BJ (cell line): ENCODE measurements at regions not wholly inside any gene's neighbourhood (a gene's known extent, or its start where the extent isn't known, plus 50 kb on each side); places are given as distances from the start of the nearest gene placed in this dataset.

Experiments used
- CTCF ChIA-PET: fragments of 350-600 bp; formaldehyde crosslinking; extraction: SDS; loops from one replicate; lab custom pipeline; 2021; ENCODE audit warnings: antibody characterized with exemption, inconsistent platforms; lab: Yijun Ruan, JAX
- POLR2A ChIA-PET: fragments of 300-600 bp; sonication (Branson Sonifier 250); formaldehyde crosslinking; extraction: SDS; loops from one replicate; lab custom pipeline; 2021; ENCODE audit warnings: antibody characterized with exemption; lab: Charles Lee
- DNase-seq: peaks from one replicate; pipeline ENCODE4 v3.0.0-alpha.2; 2011; ENCODE audit warnings: low read depth
- H3K27me3 ChIP-seq: 2 replicates; pipeline ENCODE4 v1.6.0; 2011; ENCODE audit warnings: low read length; ENCODE audit not compliant: control insufficient read depth, insufficient read depth
- H3K36me3 ChIP-seq: 2 replicates; pipeline ENCODE4 v1.5.1; 2011; ENCODE audit warnings: low read length; ENCODE audit not compliant: control insufficient read depth, insufficient read depth
- H3K4me3 ChIP-seq: 2 replicates; pipeline ENCODE4 v1.5.1; 2011; ENCODE audit warnings: low read depth, mild to moderate bottlenecking, control low read depth, low read length
- TF ChIP-seq, protein P1 (sequence below): IDR thresholded peaks from 2 replicates; pipeline ENCODE4 v1.5.1; 2011; ENCODE audit warnings: low read depth, mild to moderate bottlenecking, control low read depth, inconsistent platforms, low read length, moderate library complexity; ENCODE audit not compliant: insufficient read depth

DNA sequence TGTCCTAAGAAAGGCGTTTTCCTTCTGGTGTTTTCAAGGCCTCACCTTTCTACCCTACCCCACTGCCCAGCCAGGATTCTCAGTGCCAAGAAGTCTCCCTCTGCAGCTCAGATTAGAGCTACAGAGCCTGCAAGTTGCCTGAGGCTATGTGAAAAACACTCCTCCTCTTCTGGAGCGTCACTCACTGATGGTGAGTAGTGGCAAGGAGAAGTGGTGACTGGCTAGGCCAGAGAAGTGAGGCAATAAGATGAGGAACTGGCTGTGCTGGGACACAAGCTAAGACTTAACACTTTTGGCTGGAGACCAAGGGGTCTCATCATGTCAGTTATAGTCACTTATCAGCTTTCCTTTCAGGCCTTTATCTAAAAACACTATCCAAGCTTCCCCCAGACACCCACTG lies 86.7 kb upstream of the PRKAR2B start:
- Histone ChIP-seq H3K4me3 (no peak overlapping the region), H3K27me3 (peaks cover 6% of the 10 kb centered on the region), H3K36me3 (no peaks in the 10 kb centered on the region)
- TF ChIP-seq, protein P1, sequence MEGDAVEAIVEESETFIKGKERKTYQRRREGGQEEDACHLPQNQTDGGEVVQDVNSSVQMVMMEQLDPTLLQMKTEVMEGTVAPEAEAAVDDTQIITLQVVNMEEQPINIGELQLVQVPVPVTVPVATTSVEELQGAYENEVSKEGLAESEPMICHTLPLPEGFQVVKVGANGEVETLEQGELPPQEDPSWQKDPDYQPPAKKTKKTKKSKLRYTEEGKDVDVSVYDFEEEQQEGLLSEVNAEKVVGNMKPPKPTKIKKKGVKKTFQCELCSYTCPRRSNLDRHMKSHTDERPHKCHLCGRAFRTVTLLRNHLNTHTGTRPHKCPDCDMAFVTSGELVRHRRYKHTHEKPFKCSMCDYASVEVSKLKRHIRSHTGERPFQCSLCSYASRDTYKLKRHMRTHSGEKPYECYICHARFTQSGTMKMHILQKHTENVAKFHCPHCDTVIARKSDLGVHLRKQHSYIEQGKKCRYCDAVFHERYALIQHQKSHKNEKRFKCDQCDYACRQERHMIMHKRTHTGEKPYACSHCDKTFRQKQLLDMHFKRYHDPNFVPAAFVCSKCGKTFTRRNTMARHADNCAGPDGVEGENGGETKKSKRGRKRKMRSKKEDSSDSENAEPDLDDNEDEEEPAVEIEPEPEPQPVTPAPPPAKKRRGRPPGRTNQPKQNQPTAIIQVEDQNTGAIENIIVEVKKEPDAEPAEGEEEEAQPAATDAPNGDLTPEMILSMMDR: no peak
- ChIA-PET POLR2A (no interaction called here), CTCF (interaction anchor here (0.8 to 1.4 kb wide), 3 partner anchors 8 to 15 kb away, joined by 3 to 5 read pairs (median 3); no protein-coding TSS in a partner anchor)
- no peak for DNase-seq

DNA sequence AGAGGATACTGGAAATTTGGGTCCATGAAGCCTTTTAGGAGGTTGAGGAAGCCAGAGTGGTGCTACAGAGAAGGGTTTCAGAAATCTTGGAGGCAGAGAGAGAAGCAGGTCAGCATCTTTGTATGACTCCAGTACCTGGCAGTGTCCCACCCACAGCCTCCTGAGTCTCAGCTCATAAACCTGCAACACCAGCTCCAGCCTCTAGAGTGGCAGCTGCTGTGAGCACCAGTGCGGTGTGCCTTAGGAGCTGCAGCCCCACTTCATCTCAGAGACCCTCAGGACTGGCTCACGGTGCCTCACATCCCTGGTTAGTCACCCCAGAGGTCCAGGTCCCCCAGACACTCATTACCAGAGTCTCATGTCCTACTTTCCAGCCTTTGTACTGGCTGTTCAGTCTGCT lies 84.8 kb upstream of the PRKAR2B start:
- no peak overlapping the region for H3K4me3 ChIP-seq
- peaks cover 6% of the 10 kb centered on the region for H3K27me3 ChIP-seq
- POLR2A ChIA-PET: no interaction called here
- H3K36me3 ChIP-seq: no peaks in the 10 kb centered on the region
- no peak for DNase-seq
- CTCF ChIA-PET: interaction anchor here (0.9 to 1.2 kb wide), 3 partner anchors 14 to 187 kb away, joined by 3 to 5 read pairs (median 4); no protein-coding TSS in a partner anchor
- TF ChIP-seq, protein P1: no peak

GRCh38 chr7:106962751-106963150 lies 81.8 kb upstream of the PRKAR2B start:
- no peaks in the 10 kb centered on the region for H3K36me3 ChIP-seq
- H3K27me3 ChIP-seq: peaks cover 8% of the 10 kb centered on the region
- ChIA-PET POLR2A (no interaction called here), CTCF (interaction anchor here (0.9 to 1.9 kb wide), 4 partner anchors 10 to 17 kb away, joined by 3 to 7 read pairs (median 5); no protein-coding TSS in a partner anchor)
- no peak overlapping the region for H3K4me3 ChIP-seq
- TF ChIP-seq, protein P1: no peak
- no peak for DNase-seq

GRCh38 chr7:106964466-106964865 lies 80.0 kb upstream of the PRKAR2B start:
- TF ChIP-seq, protein P1: no peak
- ChIA-PET POLR2A (no interaction called here), CTCF (no interaction called here)
- Histone ChIP-seq H3K27me3 (peaks cover 6% of the 10 kb centered on the region), H3K36me3 (no peaks in the 10 kb centered on the region), H3K4me3 (no peak overlapping the region)
- no peak for DNase-seq

GRCh38 chr7:106965108-106965507 lies 79.4 kb upstream of the PRKAR2B start:
- H3K27me3 ChIP-seq: peaks cover 3% of the 10 kb centered on the region; the same call in 1 of the 2 replicates
- ChIA-PET POLR2A (no interaction called here), CTCF (interaction anchor here (1.9 kb wide), 1 partner anchor 14 kb away, joined by 3 read pairs; no protein-coding TSS in a partner anchor)
- H3K4me3 ChIP-seq: no peak overlapping the region
- DNase-seq: no peak
- no peaks in the 10 kb centered on the region for H3K36me3 ChIP-seq
- TF ChIP-seq, protein P1: no peak
